Body of pancreas (tissue), 4 donors: ENCODE measurements at regions not wholly inside any gene's neighbourhood (a gene's known extent, or its start where the extent isn't known, plus 50 kb on each side); places are given as distances from the start of the nearest gene placed in this dataset.
A peak's percentile ranks its signal among the peaks of the same experiment; 100 is the strongest.

Experiments used
- ATAC-seq: fragments of 150-250 bp; one replicate; pipeline ENCODE4 v1.9.1; 2016
- DNase-seq, 4 donors: peaks; one replicate each; pipeline ENCODE4 v3.0.0-alpha.2; 2019
- H3K27ac ChIP-seq, 4 donors: fragments of 200-600 bp; sonication (generic); 1 replicate in 3 of 4; 2 replicates in 1 of 4; pipeline versions ENCODE4 v1.5.1 to v1.6.1; 2016 to 2019; ENCODE audit warnings: mild to moderate bottlenecking in 1 of 4, mixed read lengths in 1 of 4, moderate library complexity in 1 of 4
- H3K27me3 ChIP-seq, 2 donors: fragments of 200-600 bp; sonication (generic); one replicate each; pipeline ENCODE4 v1.6.0; 2016; ENCODE audit warnings: mild to moderate bottlenecking in 1 of 2
- H3K36me3 ChIP-seq, 2 donors: fragments of 200-600 bp; sonication (generic); replicated peaks in 1 of 2; 2 replicates each; pipeline ENCODE4 v1.5.1; 2016; ENCODE audit warnings: low read depth in 2 of 2; ENCODE audit not compliant: insufficient read depth in 1 of 2
- H3K4me1 ChIP-seq: fragments of 200-600 bp; sonication (generic); one replicate; pipeline ENCODE4 v1.6.0; 2016
- H3K4me3 ChIP-seq, 2 donors: fragments of 200-600 bp; sonication (generic); 1 replicate in 1 of 2; 2 replicates in 1 of 2; pipeline ENCODE4 v1.5.1; 2016 to 2019
- H3K9me3 ChIP-seq, 3 donors: fragments of 200-600 bp; sonication (generic); 1 replicate in 2 of 3; 2 replicates in 1 of 3; pipeline ENCODE4 v1.5.1; 2016
- CTCF ChIP-seq, 7 experiments: fragments of 450-650 bp in 4 of 7; fragments of 200-600 bp in 3 of 7; sonication (generic) in 3 of 7; IDR thresholded peaks; one replicate each; pipeline ENCODE4 v1.5.1; 2016 to 2019; ENCODE audit warnings: antibody characterized with exemption in 7 of 7
- POLR2A ChIP-seq, 3 donors: fragments of 450-650 bp; IDR thresholded peaks; one replicate each; pipeline ENCODE4 v1.6.1; 2016; ENCODE audit warnings: antibody characterized with exemption in 3 of 3, mild to moderate bottlenecking in 2 of 3
- WGBS, 2 donors: methylation state at CpG; one replicate each; pipeline ENCODE4 v1.1.5; 2017; 5-methylcytosine and 5-hydroxymethylcytosine counted together
- intact Hi-C: fragments of 100-400 bp; cut with DNase I; formaldehyde crosslinking; loops from one replicate; pipeline ENCODE4 v1.15.1; 2023

GRCh38 chr4:128556756-128557155 lies 252.7 kb upstream of the JADE1 start:
- 76 to 79% methylated on average over 3 of the region's 3 CpGs for WGBS, 2 donors
- no peak overlapping the region for H3K4me3 ChIP-seq
- no peak for ATAC-seq
- no peak for DNase-seq
- H3K27me3 ChIP-seq: no peaks in the 10 kb centered on the region
- TF ChIP-seq CTCF (IDR thresholded peaks at IDR 0.05): no peak
- TF ChIP-seq POLR2A (IDR thresholded peaks at IDR 0.05): no peak
- no peaks in the 10 kb centered on the region for H3K36me3 ChIP-seq
- intact Hi-C loops: no loop called here
- H3K9me3 ChIP-seq: no peaks in the 10 kb centered on the region
- peaks cover 40% of the 10 kb centered on the region for H3K4me1 ChIP-seq
- no peak overlapping the region for H3K27ac ChIP-seq

- ATAC-seq (peak; percentile 34), DNase-seq (peak in 1 of 4 donors; percentile 27)
- Histone ChIP-seq H3K36me3 (no peaks in the 10 kb centered on the region), H3K27me3 (no peaks in the 10 kb centered on the region), H3K9me3 (no peaks in the 10 kb centered on the region), H3K27ac (peak overlapping the region; percentile 93 to 98 (median 97)), H3K4me1 (peaks cover 30% of the 10 kb centered on the region), H3K4me3 (no peak overlapping the region)
- intact Hi-C loops: no loop called here
- WGBS, 2 donors: 4 to 15% methylated on average over 5 of the region's 5 CpGs
- no peak for TF ChIP-seq CTCF (IDR thresholded peaks at IDR 0.05)
- TF ChIP-seq POLR2A (IDR thresholded peaks at IDR 0.05): no peak
Observed at GRCh38 chr4:128553686-128554515, 255.6 kb upstream of the JADE1 start.

- peak overlapping the region; percentile 93 to 98 (median 97) for H3K27ac ChIP-seq
Observed at GRCh38 chr4:128552586-128552907, 257.0 kb upstream of the JADE1 start.

GRCh38 chr4:128551280-128551679 lies 258.2 kb upstream of the JADE1 start:
- Histone ChIP-seq H3K4me3 (no peak overlapping the region), H3K27me3 (no peaks in the 10 kb centered on the region), H3K27ac (no peak overlapping the region), H3K36me3 (no peaks in the 10 kb centered on the region), H3K9me3 (no peaks in the 10 kb centered on the region), H3K4me1 (peaks cover 30% of the 10 kb centered on the region)
- TF ChIP-seq POLR2A (IDR thresholded peaks at IDR 0.05): no peak
- no peak for TF ChIP-seq CTCF (IDR thresholded peaks at IDR 0.05)
- intact Hi-C loops: no loop called here
- no peak for ATAC-seq
- no peak for DNase-seq
- WGBS, 2 donors: 91 to 95% methylated on average over 4 of the region's 4 CpGs

More at GRCh38 chr4:128552586-128552907, 257.0 kb upstream of the JADE1 start:
- H3K9me3 ChIP-seq: no peaks in the 10 kb centered on the region
- no peaks in the 10 kb centered on the region for H3K27me3 ChIP-seq
- WGBS, 2 donors: 26 to 48% methylated on average over 4 of the region's 4 CpGs
- peak; percentile 39 for ATAC-seq
- H3K4me1 ChIP-seq: peaks cover 30% of the 10 kb centered on the region
- no peak for TF ChIP-seq CTCF (IDR thresholded peaks at IDR 0.05)
- no peak for TF ChIP-seq POLR2A (IDR thresholded peaks at IDR 0.05)
- H3K4me3 ChIP-seq: no peak overlapping the region
- DNase-seq: no peak
- H3K36me3 ChIP-seq: no peaks in the 10 kb centered on the region
- intact Hi-C loops: no loop called here

GRCh38 chr4:128550060-128550459 lies 259.4 kb upstream of the JADE1 start:
- no peak overlapping the region for H3K4me3 ChIP-seq
- no peak overlapping the region for H3K27ac ChIP-seq
- no peaks in the 10 kb centered on the region for H3K36me3 ChIP-seq
- TF ChIP-seq CTCF (IDR thresholded peaks at IDR 0.05) (no peak), POLR2A (IDR thresholded peaks at IDR 0.05) (no peak)
- ATAC-seq (no peak), DNase-seq (no peak)
- 86 to 90% methylated on average over 5 of the region's 5 CpGs for WGBS, 2 donors
- no peaks in the 10 kb centered on the region for H3K27me3 ChIP-seq
- H3K4me1 ChIP-seq: peaks cover 25% of the 10 kb centered on the region
- no peaks in the 10 kb centered on the region for H3K9me3 ChIP-seq
- intact Hi-C loops: no loop called here
